ENCODE measurements at regions not wholly inside any gene's neighbourhood (a gene's known extent, or its start where the extent isn't known, plus 50 kb on each side); places are given as distances from the start of the nearest gene placed in this dataset.

GRCh38 chr9:38171926-38172325, 102.9 kb upstream of the SHB start:
- TF ChIP-seq CTCF (conservative IDR thresholded peaks at IDR 0.05 in 1 of 2, IDR thresholded peaks at IDR 0.05 in 1 of 2; ENCODE audit: extremely low read depth in 1 of 2, insufficient read depth in 1 of 2, low read depth in 1 of 2, low read length in 2 of 2) (no peak), EZH2 (IDR thresholded peaks at IDR 0.05; ENCODE audit: borderline replicate concordance, low read length) (no peak)

Data from mammary epithelial cell (primary cell).